Adrenal gland (tissue), 9 donors: ENCODE measurements at regions not wholly inside any gene's neighbourhood (a gene's known extent, or its start where the extent isn't known, plus 50 kb on each side); places are given as distances from the start of the nearest gene placed in this dataset.

Source experiments
- DNase-seq, 7 donors: peaks; one replicate each; pipeline ENCODE4 v3.0.0-alpha.2; 2019 to 2020
- H3K27ac ChIP-seq, 5 donors: fragments of 200-600 bp; sonication (generic) in 4 of 5; 1 replicate in 3 of 5; 2 replicates in 2 of 5; pipeline versions ENCODE4 v1.5.1 to v1.8.0; 2016 to 2020; ENCODE audit warnings: mild to moderate bottlenecking in 1 of 5
- H3K27me3 ChIP-seq: fragments of 200-600 bp; 2 replicates; pipeline ENCODE4 v1.8.0; 2021
- H3K36me3 ChIP-seq, 2 donors: fragments of 200-600 bp; replicated peaks in 1 of 2; 1 replicate in 1 of 2; 2 replicates in 1 of 2; pipeline versions ENCODE4 v1.5.1 to v1.8.0; 2018 to 2022
- H3K4me1 ChIP-seq, 2 donors: fragments of 200-600 bp; replicated peaks in 1 of 2; 1 replicate in 1 of 2; 2 replicates in 1 of 2; pipeline versions ENCODE4 v1.5.1 to v1.8.0; 2018 to 2021
- H3K4me3 ChIP-seq, 4 donors: fragments of 200-600 bp; sonication (generic) in 3 of 4; one replicate each; pipeline ENCODE4 v1.5.1; 2016 to 2018
- H3K9me3 ChIP-seq, 3 donors: fragments of 200-600 bp; sonication (generic) in 1 of 3; replicated peaks in 1 of 3; 1 replicate in 2 of 3; 2 replicates in 1 of 3; pipeline versions ENCODE4 v1.5.1 to v1.8.0; 2016 to 2021
- POLR2A ChIP-seq, 2 donors: fragments of 450-650 bp; IDR thresholded peaks; one replicate each; pipeline ENCODE4 v1.6.1; 2017; ENCODE audit warnings: antibody characterized with exemption in 2 of 2, mild to moderate bottlenecking in 2 of 2, moderate library complexity in 1 of 2
- WGBS, 4 donors: extraction: QIAGEN DNeasy Blood & Tissue Kit in 2 of 4; methylation state at CpG; one replicate each; pipeline versions ENCODE4 v1.1.5 to v1.1.7; 2013 to 2017; 5-methylcytosine and 5-hydroxymethylcytosine counted together
- intact Hi-C, 2 donors: fragments of 100-400 bp; cut with DNase I; formaldehyde crosslinking; loops; one replicate each; pipeline versions ENCODE4 v1.14.1 to v1.15.0; 2022 to 2023
- TF ChIP-seq, protein P1 (sequence below), 6 experiments: fragments of 450-650 bp in 4 of 6; fragments of 200-600 bp in 2 of 6; sonication (generic) in 1 of 6; IDR thresholded peaks; 1 replicate in 5 of 6; 2 replicates in 1 of 6; pipeline versions ENCODE4 v1.5.1 to v1.8.0; 2016 to 2021; ENCODE audit warnings: antibody characterized with exemption in 6 of 6, mild to moderate bottlenecking in 2 of 6, moderate library complexity in 1 of 6
- donor health status: healthy with polysubstance abuse.
- donor health status: Bipolar disorder and iron deficiency.
- donor health status: DM: yes; HTN: yes; CAD: no.
- donor health status: DM: no; HTN: no; CAD: no.
- donor health status: DM: no; HTN: no; CAD: no.

- TF ChIP-seq, protein P1, sequence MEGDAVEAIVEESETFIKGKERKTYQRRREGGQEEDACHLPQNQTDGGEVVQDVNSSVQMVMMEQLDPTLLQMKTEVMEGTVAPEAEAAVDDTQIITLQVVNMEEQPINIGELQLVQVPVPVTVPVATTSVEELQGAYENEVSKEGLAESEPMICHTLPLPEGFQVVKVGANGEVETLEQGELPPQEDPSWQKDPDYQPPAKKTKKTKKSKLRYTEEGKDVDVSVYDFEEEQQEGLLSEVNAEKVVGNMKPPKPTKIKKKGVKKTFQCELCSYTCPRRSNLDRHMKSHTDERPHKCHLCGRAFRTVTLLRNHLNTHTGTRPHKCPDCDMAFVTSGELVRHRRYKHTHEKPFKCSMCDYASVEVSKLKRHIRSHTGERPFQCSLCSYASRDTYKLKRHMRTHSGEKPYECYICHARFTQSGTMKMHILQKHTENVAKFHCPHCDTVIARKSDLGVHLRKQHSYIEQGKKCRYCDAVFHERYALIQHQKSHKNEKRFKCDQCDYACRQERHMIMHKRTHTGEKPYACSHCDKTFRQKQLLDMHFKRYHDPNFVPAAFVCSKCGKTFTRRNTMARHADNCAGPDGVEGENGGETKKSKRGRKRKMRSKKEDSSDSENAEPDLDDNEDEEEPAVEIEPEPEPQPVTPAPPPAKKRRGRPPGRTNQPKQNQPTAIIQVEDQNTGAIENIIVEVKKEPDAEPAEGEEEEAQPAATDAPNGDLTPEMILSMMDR (IDR thresholded peaks at IDR 0.05), result no peak
- TF ChIP-seq POLR2A (IDR thresholded peaks at IDR 0.05), result no peak
Observed at GRCh38 chr5:89293810-89294209, 410.8 kb upstream of the MEF2C start.

GRCh38 chr5:89292487-89292886 is 409.5 kb upstream of the MEF2C start:
- DNase-seq, result no peak
- WGBS, 4 donors, result 64 to 68% (median 66%) methylated on average over 2 of the region's 2 CpGs

More at GRCh38 chr5:89293810-89294209, 410.8 kb upstream of the MEF2C start:
- WGBS, 4 donors, result 29 to 40% (median 37%) methylated on average over 2 of the region's 2 CpGs
- Histone ChIP-seq H3K27ac (peak overlapping the region in 1 of 5 donors; percentile 12), H3K4me1 (no peaks in the 10 kb centered on the region), H3K36me3 (no peaks in the 10 kb centered on the region), H3K9me3 (no peaks in the 10 kb centered on the region), H3K4me3 (no peak overlapping the region), H3K27me3 (no peaks in the 10 kb centered on the region)
- intact Hi-C loops, result no loop called here
- peak in 1 of 7 donors; percentile 18 for DNase-seq

GRCh38 chr5:89289604-89290003 is 406.6 kb upstream of the MEF2C start:
- intact Hi-C loops, result no loop called here
- no peak overlapping the region for H3K27ac ChIP-seq
- no peaks in the 10 kb centered on the region for H3K4me1 ChIP-seq
- WGBS, 4 donors, result 49 to 66% (median 64%) methylated on average over 3 of the region's 3 CpGs
- no peak overlapping the region for H3K4me3 ChIP-seq
- no peaks in the 10 kb centered on the region for H3K36me3 ChIP-seq
- H3K27me3 ChIP-seq, result no peaks in the 10 kb centered on the region
- TF ChIP-seq, protein P1 (IDR thresholded peaks at IDR 0.05), result no peak
- TF ChIP-seq POLR2A (IDR thresholded peaks at IDR 0.05), result no peak
- no peak for DNase-seq
- H3K9me3 ChIP-seq, result no peaks in the 10 kb centered on the region

More at GRCh38 chr5:89292487-89292886, 409.5 kb upstream of the MEF2C start:
- Histone ChIP-seq H3K4me3 (no peak overlapping the region), H3K4me1 (no peaks in the 10 kb centered on the region), H3K36me3 (no peaks in the 10 kb centered on the region), H3K27ac (no peak overlapping the region), H3K27me3 (no peaks in the 10 kb centered on the region), H3K9me3 (no peaks in the 10 kb centered on the region)
- TF ChIP-seq POLR2A (IDR thresholded peaks at IDR 0.05), result no peak
- TF ChIP-seq, protein P1 (IDR thresholded peaks at IDR 0.05), result no peak
- intact Hi-C loops, result no loop called here

DNA sequence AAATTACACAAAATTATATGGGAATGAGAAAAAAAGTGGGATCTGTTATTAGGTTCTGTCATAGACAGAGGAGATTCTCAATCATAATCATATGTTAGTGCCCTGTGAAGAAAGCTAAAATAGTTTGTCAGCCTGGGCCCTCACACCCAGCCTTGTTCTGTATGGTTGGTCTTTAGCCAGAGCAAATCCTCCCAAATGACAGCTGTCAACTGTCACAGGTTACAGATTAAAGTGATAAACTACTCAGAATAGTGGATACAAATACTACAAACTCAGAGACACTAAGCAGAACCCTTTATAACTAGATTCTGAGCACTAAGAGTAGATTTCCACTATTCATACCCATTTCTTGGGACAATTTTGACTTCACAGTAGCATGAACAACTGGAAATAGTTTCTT is 405.0 kb upstream of the MEF2C start:
- TF ChIP-seq, protein P1 (IDR thresholded peaks at IDR 0.05), result no peak
- TF ChIP-seq POLR2A (IDR thresholded peaks at IDR 0.05), result no peak
- Histone ChIP-seq H3K4me1 (no peaks in the 10 kb centered on the region), H3K4me3 (no peak overlapping the region), H3K9me3 (no peaks in the 10 kb centered on the region), H3K27me3 (no peaks in the 10 kb centered on the region), H3K36me3 (no peaks in the 10 kb centered on the region), H3K27ac (no peak overlapping the region)
- DNase-seq, result no peak
- intact Hi-C loops, result no loop called here
